B cell (primary cell): ENCODE measurements at regions not wholly inside any gene's neighbourhood (a gene's known extent, or its start where the extent isn't known, plus 50 kb on each side); places are given as distances from the start of the nearest gene placed in this dataset.

Source experiments
- EZH2 ChIP-seq: IDR thresholded peaks from 2 replicates; pipeline ENCODE4 v1.6.1; 2012; ENCODE audit warnings: borderline replicate concordance, low read depth, mild to moderate bottlenecking, moderate library complexity, low read length; ENCODE audit not compliant: insufficient read depth, poor library complexity, severe bottlenecking
- TF ChIP-seq, protein P1 (sequence below): fragments of 200-600 bp; IDR thresholded peaks from one replicate; pipeline ENCODE4 v1.8.0; 2022; ENCODE audit warnings: antibody characterized with exemption, mild to moderate bottlenecking

DNA sequence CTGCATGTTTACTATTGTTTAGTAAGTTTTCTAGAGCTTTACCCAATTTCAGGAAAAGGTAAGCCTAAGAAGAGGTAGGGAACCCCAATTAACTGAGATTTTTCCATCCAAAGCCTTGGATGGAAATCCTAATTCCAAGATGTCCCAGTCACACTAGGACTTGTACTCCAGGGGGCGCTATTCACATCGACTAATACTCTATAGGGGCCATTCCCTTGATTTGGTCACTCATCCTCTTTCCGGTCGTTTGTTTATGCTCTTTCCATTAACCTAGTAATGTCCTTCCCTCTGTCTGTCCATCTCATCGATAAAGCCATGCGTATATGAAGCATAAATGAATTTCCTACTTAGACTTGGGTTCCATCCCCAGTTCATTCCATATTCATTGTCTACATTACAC is 80.8 kb upstream of the FUCA2 start:
- TF ChIP-seq, protein P1, sequence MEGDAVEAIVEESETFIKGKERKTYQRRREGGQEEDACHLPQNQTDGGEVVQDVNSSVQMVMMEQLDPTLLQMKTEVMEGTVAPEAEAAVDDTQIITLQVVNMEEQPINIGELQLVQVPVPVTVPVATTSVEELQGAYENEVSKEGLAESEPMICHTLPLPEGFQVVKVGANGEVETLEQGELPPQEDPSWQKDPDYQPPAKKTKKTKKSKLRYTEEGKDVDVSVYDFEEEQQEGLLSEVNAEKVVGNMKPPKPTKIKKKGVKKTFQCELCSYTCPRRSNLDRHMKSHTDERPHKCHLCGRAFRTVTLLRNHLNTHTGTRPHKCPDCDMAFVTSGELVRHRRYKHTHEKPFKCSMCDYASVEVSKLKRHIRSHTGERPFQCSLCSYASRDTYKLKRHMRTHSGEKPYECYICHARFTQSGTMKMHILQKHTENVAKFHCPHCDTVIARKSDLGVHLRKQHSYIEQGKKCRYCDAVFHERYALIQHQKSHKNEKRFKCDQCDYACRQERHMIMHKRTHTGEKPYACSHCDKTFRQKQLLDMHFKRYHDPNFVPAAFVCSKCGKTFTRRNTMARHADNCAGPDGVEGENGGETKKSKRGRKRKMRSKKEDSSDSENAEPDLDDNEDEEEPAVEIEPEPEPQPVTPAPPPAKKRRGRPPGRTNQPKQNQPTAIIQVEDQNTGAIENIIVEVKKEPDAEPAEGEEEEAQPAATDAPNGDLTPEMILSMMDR: no peak
- no peak for TF ChIP-seq EZH2
